ENCODE measurements at regions not wholly inside any gene's neighbourhood (a gene's known extent, or its start where the extent isn't known, plus 50 kb on each side); places are given as distances from the start of the nearest gene placed in this dataset.

- no peak for DNase-seq (ENCODE audit: low spot score)
Measured at GRCh38 chr12:115078990-115079389, 395.0 kb upstream of the TBX3 start.

- no peak for DNase-seq (ENCODE audit: low spot score)
Measured at GRCh38 chr12:115078334-115078733, 394.4 kb upstream of the TBX3 start.

GRCh38 chr12:115075552-115076170 is 391.7 kb upstream of the TBX3 start:
- DNase-seq (ENCODE audit: low spot score) = no peak

GRCh38 chr12:115074617-115075016 is 390.6 kb upstream of the TBX3 start:
- DNase-seq (ENCODE audit: low spot score) = no peak

GRCh38 chr12:115072712-115073111 is 388.7 kb upstream of the TBX3 start:
- no peak for DNase-seq (ENCODE audit: low spot score)

GRCh38 chr12:115070313-115070712 is 386.3 kb upstream of the TBX3 start:
- no peak for DNase-seq (ENCODE audit: low spot score)

GRCh38 chr12:115064296-115064695 is 380.3 kb upstream of the TBX3 start:
- no peak for DNase-seq (ENCODE audit: low spot score)

GRCh38 chr12:115062741-115063140 is 378.8 kb upstream of the TBX3 start:
- no peak for DNase-seq (ENCODE audit: low spot score)

- no peak for DNase-seq (ENCODE audit: low spot score)
Measured at GRCh38 chr12:115060477-115061168, 376.6 kb upstream of the TBX3 start.

- no peak for DNase-seq (ENCODE audit: low spot score)
Measured at GRCh38 chr12:115057445-115057844, 373.5 kb upstream of the TBX3 start.

GRCh38 chr12:115051378-115051777 is 367.4 kb upstream of the TBX3 start:
- DNase-seq (ENCODE audit: low spot score) = no peak

GRCh38 chr12:115049614-115050013 is 365.6 kb upstream of the TBX3 start:
- DNase-seq (ENCODE audit: low spot score) = no peak

- no peak for DNase-seq (ENCODE audit: low spot score)
Measured at GRCh38 chr12:115046805-115047204, 362.8 kb upstream of the TBX3 start.

GRCh38 chr12:115044073-115044472 is 360.1 kb upstream of the TBX3 start:
- no peak for DNase-seq (ENCODE audit: low spot score)

- DNase-seq (ENCODE audit: low spot score) = no peak
Measured at GRCh38 chr12:115043079-115043478, 359.1 kb upstream of the TBX3 start.

- no peak for DNase-seq (ENCODE audit: low spot score)
Measured at GRCh38 chr12:115042341-115042740, 358.4 kb upstream of the TBX3 start.

GRCh38 chr12:115037830-115038229 is 353.9 kb upstream of the TBX3 start:
- DNase-seq (ENCODE audit: low spot score) = no peak

- DNase-seq (ENCODE audit: low spot score) = no peak
Measured at GRCh38 chr12:115035535-115036107, 351.6 kb upstream of the TBX3 start.

GRCh38 chr12:115032521-115032920 is 348.5 kb upstream of the TBX3 start:
- no peak for DNase-seq (ENCODE audit: low spot score)

- DNase-seq (ENCODE audit: low spot score) = no peak
Measured at GRCh38 chr12:115030017-115030416, 346.0 kb upstream of the TBX3 start.

- DNase-seq (ENCODE audit: low spot score) = no peak
Measured at GRCh38 chr12:115024531-115024930, 340.6 kb upstream of the TBX3 start.

- no peak for DNase-seq (ENCODE audit: low spot score)
Measured at GRCh38 chr12:115023279-115024265, 339.6 kb upstream of the TBX3 start.

All from globus pallidus (tissue), 1 donor.